GM12891 (cell line): ENCODE measurements at regions not wholly inside any gene's neighbourhood (a gene's known extent, or its start where the extent isn't known, plus 50 kb on each side); places are given as distances from the start of the nearest gene placed in this dataset.

Experiments used
- DNase-seq: peaks from one replicate; pipeline ENCODE4 v3.0.0; 2011; ENCODE audit warnings: low spot score; ENCODE audit not compliant: insufficient read length
- FAIRE-seq: peaks from 2 replicates; lab custom pipeline; 2011; peaks lifted over from hg19 to GRCh38; lab: Jason Lieb, UNC
- PAX5 ChIP-seq: IDR thresholded peaks from 2 replicates; pipeline ENCODE4 v1.6.1; 2011; ENCODE audit warnings: low read length, moderate library complexity, mild to moderate bottlenecking; ENCODE audit not compliant: insufficient read depth, severe bottlenecking
- POLR2A ChIP-seq: IDR thresholded peaks from 2 replicates; pipeline ENCODE4 v1.6.1; 2011; ENCODE audit warnings: low read depth, low read length, control low read depth
- POLR2AphosphoS5 ChIP-seq: IDR thresholded peaks from 2 replicates; pipeline ENCODE4 v1.6.1; 2011; ENCODE audit warnings: low read depth, low read length, control low read depth
- POU2F2 ChIP-seq: IDR thresholded peaks from 2 replicates; pipeline ENCODE4 v1.6.1; 2011; ENCODE audit warnings: low read depth, mild to moderate bottlenecking, control low read depth, low read length, moderate library complexity
- SPI1 ChIP-seq: IDR thresholded peaks from 2 replicates; pipeline ENCODE4 v1.6.1; 2011; ENCODE audit warnings: low read depth, low read length, control low read depth
- TAF1 ChIP-seq: IDR thresholded peaks from 2 replicates; pipeline ENCODE4 v1.6.1; 2011; ENCODE audit warnings: low read depth, low read length, control low read depth

DNA sequence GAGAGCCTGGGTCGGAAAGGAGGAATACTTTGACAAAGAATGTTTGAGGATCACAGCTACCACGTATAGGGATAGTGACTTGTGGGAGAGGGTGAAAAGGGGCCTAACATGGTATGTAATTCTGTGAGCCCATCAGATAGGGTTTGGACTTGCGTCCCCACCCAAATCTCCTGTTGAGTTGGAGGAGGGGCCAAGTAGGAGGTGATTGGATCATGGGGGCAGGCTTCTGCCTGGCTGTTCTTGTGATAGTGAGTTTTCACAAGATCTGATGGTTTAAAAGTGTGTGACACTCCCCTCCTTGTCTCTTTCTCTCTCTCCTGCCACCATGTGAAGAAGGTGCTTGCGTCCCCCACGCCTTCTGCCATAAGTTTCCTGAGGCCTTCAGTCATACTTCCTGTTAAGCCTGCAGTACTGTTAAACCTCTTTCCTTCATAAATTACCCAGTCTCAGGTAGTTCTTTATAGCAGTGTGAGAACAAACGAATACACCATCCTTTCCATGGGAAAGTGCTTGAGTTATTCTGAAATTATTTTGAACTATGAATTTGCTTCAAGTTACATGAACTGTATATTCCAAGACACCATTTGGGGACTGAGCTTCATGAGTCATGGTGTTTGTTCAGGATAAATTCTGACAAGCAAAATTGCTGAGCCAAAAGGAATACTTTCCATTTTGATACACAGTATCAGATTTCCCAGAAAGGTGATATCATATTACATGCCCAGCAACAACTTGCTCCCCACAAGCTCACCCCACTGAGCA, 68.8 kb upstream of the SSBP2 start:
- no peak for FAIRE-seq
- DNase-seq, result no peak
- no peak for TF ChIP-seq SPI1
- no peak for TF ChIP-seq POLR2AphosphoS5
- TF ChIP-seq PAX5, result no peak
- no peak for TF ChIP-seq TAF1
- no peak for TF ChIP-seq POLR2A

GRCh38 chr5:81817980-81818379, 67.1 kb upstream of the SSBP2 start:
- FAIRE-seq, result no peak
- TF ChIP-seq SPI1 (no peak), POLR2A (no peak), TAF1 (no peak), PAX5 (no peak), POU2F2 (no peak), POLR2AphosphoS5 (no peak)

DNA sequence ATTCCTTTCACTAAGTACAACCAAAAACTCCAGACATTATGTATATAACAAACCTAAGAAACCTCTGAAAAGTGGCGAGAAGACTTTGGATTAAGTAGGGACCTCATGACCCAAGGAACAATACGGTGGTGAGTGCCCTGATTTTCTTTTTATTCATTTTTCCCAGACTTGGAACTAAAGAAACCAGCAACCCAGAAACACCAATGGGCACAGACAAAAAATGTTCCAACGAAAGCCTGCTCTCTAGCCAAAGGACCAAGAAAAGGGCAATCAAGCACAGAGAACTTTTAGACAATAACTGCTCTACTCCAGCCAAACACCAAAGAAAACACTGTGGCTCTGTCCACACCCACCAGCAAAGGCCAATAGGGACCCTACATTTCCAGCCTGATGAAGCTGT, 66.2 kb upstream of the SSBP2 start:
- TF ChIP-seq POLR2AphosphoS5, result no peak
- TF ChIP-seq PAX5, result no peak
- TF ChIP-seq POLR2A, result no peak
- no peak for TF ChIP-seq POU2F2
- no peak for TF ChIP-seq SPI1
- no peak for TF ChIP-seq TAF1
- no peak for FAIRE-seq
- DNase-seq, result no peak

More at GRCh38 chr5:81817980-81818379, 67.1 kb upstream of the SSBP2 start:
- no peak for DNase-seq

DNA sequence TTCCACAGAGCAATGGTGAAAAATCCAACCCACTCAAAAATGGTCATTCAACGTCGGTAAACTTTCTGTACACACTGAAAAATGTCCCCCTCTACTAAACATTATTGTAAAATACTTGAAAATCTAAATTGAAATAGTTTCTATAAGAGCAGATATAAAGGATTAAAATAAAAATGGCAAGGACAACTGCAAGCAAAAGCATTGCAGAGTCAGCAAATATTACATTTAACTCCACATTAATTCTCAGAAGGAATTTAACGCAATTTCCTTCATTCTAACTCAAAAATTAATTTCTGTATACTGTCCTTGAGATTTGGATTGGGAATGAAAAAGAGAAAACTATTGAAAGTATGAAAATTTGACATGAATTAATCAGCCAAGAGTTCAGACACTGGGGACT, 64.4 kb upstream of the SSBP2 start:
- DNase-seq (no peak), FAIRE-seq (no peak)
- TF ChIP-seq POLR2A (no peak), PAX5 (no peak), POU2F2 (no peak), SPI1 (no peak), POLR2AphosphoS5 (no peak), TAF1 (no peak)

- DNase-seq (no peak), FAIRE-seq (no peak)
- TF ChIP-seq PAX5 (no peak), POU2F2 (no peak), SPI1 (no peak), TAF1 (no peak), POLR2A (no peak), POLR2AphosphoS5 (no peak)
Observed at GRCh38 chr5:81808106-81808505, 57.2 kb upstream of the SSBP2 start.

DNA sequence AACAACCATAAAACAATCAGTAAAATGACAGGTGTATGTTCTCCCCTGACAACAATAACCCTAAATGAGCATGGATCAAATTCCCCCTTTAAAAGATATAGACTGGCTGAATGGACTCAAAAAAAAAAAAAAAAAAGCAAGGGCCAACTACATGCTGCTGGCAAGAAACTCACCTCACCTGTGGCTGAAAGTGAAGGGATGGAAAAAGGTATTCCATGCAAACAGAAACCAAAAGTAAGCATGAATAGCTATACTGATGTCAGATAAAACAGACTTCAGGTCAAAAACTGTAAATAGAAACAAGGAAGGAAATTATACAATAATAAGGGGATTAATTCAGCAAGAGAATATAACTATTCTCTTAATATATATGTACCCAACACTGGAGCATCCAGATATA, 54.2 kb upstream of the SSBP2 start:
- no peak for FAIRE-seq
- no peak for TF ChIP-seq SPI1
- no peak for TF ChIP-seq TAF1
- TF ChIP-seq POU2F2, result no peak
- DNase-seq, result no peak

- TF ChIP-seq POLR2A, result no peak
- no peak for TF ChIP-seq PAX5
- TF ChIP-seq TAF1, result no peak
- TF ChIP-seq POU2F2, result no peak
- TF ChIP-seq POLR2AphosphoS5, result no peak
- TF ChIP-seq SPI1, result no peak
- no peak for DNase-seq
- no peak for FAIRE-seq
Observed at GRCh38 chr5:81803812-81804211, 52.9 kb upstream of the SSBP2 start.

DNA sequence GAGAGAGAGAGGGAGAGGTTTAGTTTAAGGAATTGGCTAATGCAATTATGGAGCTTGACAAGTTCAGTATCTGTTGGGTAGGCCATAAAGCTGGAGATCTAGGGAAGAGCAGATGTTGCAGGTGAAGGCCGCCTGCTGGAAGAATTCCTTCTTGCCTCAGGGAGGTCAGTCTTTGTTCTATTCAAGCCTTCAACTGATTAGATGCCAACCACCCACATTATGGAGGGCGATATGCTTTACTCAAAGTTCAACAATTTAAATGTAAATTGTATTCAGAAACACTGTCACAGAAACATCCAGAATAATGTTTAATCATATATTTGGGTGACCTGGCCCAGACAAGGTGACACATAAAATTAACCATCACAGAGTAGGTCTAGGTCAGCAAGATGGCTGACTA, 51.7 kb upstream of the SSBP2 start:
- FAIRE-seq (no peak), DNase-seq (no peak)
- no peak for TF ChIP-seq POLR2A
- no peak for TF ChIP-seq POLR2AphosphoS5
- TF ChIP-seq POU2F2, result no peak
- no peak for TF ChIP-seq TAF1
- no peak for TF ChIP-seq SPI1
- no peak for TF ChIP-seq PAX5

DNA sequence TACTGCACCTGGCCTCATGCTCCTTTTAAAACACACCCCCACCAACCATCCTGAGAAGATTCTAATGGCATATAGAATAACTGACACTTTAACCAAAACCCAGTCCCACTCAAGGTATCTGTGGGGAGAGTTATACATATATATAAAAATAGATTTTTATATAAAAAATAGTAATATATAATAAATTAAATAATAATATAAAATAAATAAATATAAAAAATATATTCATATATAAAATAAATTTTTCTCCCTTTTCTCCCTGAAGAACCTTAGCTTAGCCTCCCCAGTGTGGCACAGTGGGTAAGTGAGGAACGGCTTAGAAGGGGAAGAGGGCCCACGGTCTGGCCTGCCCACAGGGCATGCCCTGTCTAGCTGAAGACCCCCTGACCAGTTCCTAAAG, 51.1 kb upstream of the SSBP2 start:
- FAIRE-seq (no peak), DNase-seq (no peak)
- TF ChIP-seq POLR2AphosphoS5 (no peak), POU2F2 (no peak), TAF1 (no peak), PAX5 (no peak), POLR2A (no peak), SPI1 (no peak)

- DNase-seq (no peak), FAIRE-seq (no peak)
- TF ChIP-seq PAX5 (no peak), SPI1 (no peak), POLR2A (no peak), TAF1 (no peak), POU2F2 (no peak), POLR2AphosphoS5 (no peak)
Observed at GRCh38 chr5:81800797-81801196, 49.9 kb upstream of the SSBP2 start.
